Liver (tissue), 3 donors: ENCODE measurements at regions not wholly inside any gene's neighbourhood (a gene's known extent, or its start where the extent isn't known, plus 50 kb on each side); places are given as distances from the start of the nearest gene placed in this dataset.

Experiments used
- ATF3 ChIP-seq: IDR thresholded peaks from 2 replicates; pipeline ENCODE4 v1.6.1; 2016; ENCODE audit warnings: antibody characterized with exemption
- CTCF ChIP-seq: fragments of 150-350 bp; IDR thresholded peaks from 2 replicates; pipeline ENCODE4 v1.5.1; 2017; ENCODE audit warnings: improper control_type of control experiment, low read depth, low read length; ENCODE audit not compliant: missing input control
- EGR1 ChIP-seq, 2 donors: IDR thresholded peaks; 2 replicates each; pipeline ENCODE4 v1.6.1; 2016 to 2018; ENCODE audit warnings: antibody characterized with exemption in 2 of 2, low read depth in 2 of 2
- GABPA ChIP-seq, 2 donors: IDR thresholded peaks in 1 of 2; conservative IDR thresholded peaks in 1 of 2; 2 replicates each; pipeline ENCODE4 v1.6.1; 2016; ENCODE audit warnings: antibody characterized with exemption in 2 of 2, mild to moderate bottlenecking in 1 of 2, moderate library complexity in 1 of 2
- HNF4A ChIP-seq, 2 donors: conservative IDR thresholded peaks; 2 replicates each; pipeline ENCODE4 v1.6.1; 2016; ENCODE audit warnings: antibody characterized with exemption in 2 of 2, mild to moderate bottlenecking in 2 of 2
- HNF4G ChIP-seq: IDR thresholded peaks from 2 replicates; pipeline ENCODE4 v1.6.1; 2016; ENCODE audit warnings: antibody characterized with exemption
- MAX ChIP-seq: IDR thresholded peaks from 2 replicates; pipeline ENCODE4 v1.6.1; 2016; ENCODE audit warnings: antibody characterized with exemption
- RAD21 ChIP-seq, 2 donors: IDR thresholded peaks; 2 replicates each; pipeline ENCODE4 v1.6.1; 2016; ENCODE audit warnings: antibody characterized with exemption in 2 of 2, mild to moderate bottlenecking in 2 of 2
- REST ChIP-seq: IDR thresholded peaks from 2 replicates; pipeline ENCODE4 v1.6.1; 2016; ENCODE audit warnings: antibody characterized with exemption, mild to moderate bottlenecking
- YY1 ChIP-seq: IDR thresholded peaks from 2 replicates; pipeline ENCODE4 v1.6.1; 2016; ENCODE audit warnings: antibody characterized with exemption, mild to moderate bottlenecking
- donor health status: healthy.
- donor health status: healthy.

GRCh38 chr15:31471731-31472430 is 145.2 kb downstream of the KLF13 start:
- TF ChIP-seq MAX (no peak), CTCF (no peak), GABPA (IDR thresholded peaks at IDR 0.05 in 1 of 2, conservative IDR thresholded peaks at IDR 0.05 in 1 of 2) (no peak), HNF4A (conservative IDR thresholded peaks at IDR 0.05) (no peak), RAD21 (IDR thresholded peaks at IDR 0.05) (no peak), EGR1 (IDR thresholded peaks at IDR 0.05; ENCODE audit: low read depth in 2 of 2) (no peak), HNF4G (no peak), ATF3 (no peak), YY1 (no peak), REST (no peak)
